ENCODE measurements at regions not wholly inside any gene's neighbourhood (a gene's known extent, or its start where the extent isn't known, plus 50 kb on each side); places are given as distances from the start of the nearest gene placed in this dataset.

- ATAC-seq (no peak), DNase-seq (no peak)
- no peak overlapping the region for H3K4me3 ChIP-seq
- WGBS, 3 donors, result 83 to 90% (median 84%) methylated on average over 1 of the region's 1 CpG
- TF ChIP-seq CTCF (IDR thresholded peaks at IDR 0.05), result no peak
- H3K9me3 ChIP-seq, result no peaks in the 10 kb centered on the region
- no peaks in the 10 kb centered on the region for H3K36me3 ChIP-seq (ENCODE audit: insufficient read depth in 1 of 2, low read depth in 1 of 2)
- H3K27me3 ChIP-seq (ENCODE audit: insufficient read depth in 3 of 3, low read length in 2 of 3), result no peaks in the 10 kb centered on the region
- no peaks in the 10 kb centered on the region for H3K4me1 ChIP-seq
- no peak overlapping the region for H3K27ac ChIP-seq
- intact Hi-C loops (cut with DNase I), result no loop called here
Observed at GRCh38 chr6:91637217-91637616, 1050.3 kb upstream of the MAP3K7 start.

GRCh38 chr6:91634791-91635190 is 1047.9 kb upstream of the MAP3K7 start:
- TF ChIP-seq CTCF (IDR thresholded peaks at IDR 0.05), result no peak
- H3K27me3 ChIP-seq (ENCODE audit: insufficient read depth in 3 of 3, low read length in 2 of 3), result no peaks in the 10 kb centered on the region
- 76 to 83% (median 79%) methylated on average over 1 of the region's 1 CpG for WGBS, 3 donors
- intact Hi-C loops (cut with DNase I), result no loop called here
- H3K4me3 ChIP-seq, result no peak overlapping the region
- H3K4me1 ChIP-seq, result no peaks in the 10 kb centered on the region
- no peaks in the 10 kb centered on the region for H3K36me3 ChIP-seq (ENCODE audit: insufficient read depth in 1 of 2, low read depth in 1 of 2)
- H3K27ac ChIP-seq, result no peak overlapping the region
- ATAC-seq (no peak), DNase-seq (no peak)
- H3K9me3 ChIP-seq, result no peaks in the 10 kb centered on the region

GRCh38 chr6:91633374-91634111 is 1046.7 kb upstream of the MAP3K7 start:
- 63 to 73% (median 66%) methylated on average over 8 of the region's 8 CpGs for WGBS, 3 donors
- intact Hi-C loops (cut with DNase I), result no loop called here
- no peak for DNase-seq
- Histone ChIP-seq H3K4me1 (no peaks in the 10 kb centered on the region), H3K4me3 (no peak overlapping the region), H3K9me3 (no peaks in the 10 kb centered on the region), H3K27me3 (ENCODE audit: insufficient read depth in 3 of 3, low read length in 2 of 3) (no peaks in the 10 kb centered on the region), H3K36me3 (ENCODE audit: insufficient read depth in 1 of 2, low read depth in 1 of 2) (no peaks in the 10 kb centered on the region), H3K27ac (no peak overlapping the region)
- no peak for ATAC-seq
- TF ChIP-seq CTCF (IDR thresholded peaks at IDR 0.05), result no peak

GRCh38 chr6:91632308-91632707 is 1045.4 kb upstream of the MAP3K7 start:
- no peak for ATAC-seq
- no peak overlapping the region for H3K27ac ChIP-seq
- TF ChIP-seq CTCF (IDR thresholded peaks at IDR 0.05), result no peak

GRCh38 chr6:91631227-91631626 is 1044.4 kb upstream of the MAP3K7 start:
- ATAC-seq (no peak), DNase-seq (no peak)
- H3K36me3 ChIP-seq (ENCODE audit: insufficient read depth in 1 of 2, low read depth in 1 of 2), result no peaks in the 10 kb centered on the region
- TF ChIP-seq CTCF (IDR thresholded peaks at IDR 0.05), result no peak
- no peak overlapping the region for H3K4me3 ChIP-seq
- intact Hi-C loops (cut with DNase I), result no loop called here
- H3K27me3 ChIP-seq (ENCODE audit: insufficient read depth in 3 of 3, low read length in 2 of 3), result no peaks in the 10 kb centered on the region
- 89 to 95% (median 95%) methylated on average over 3 of the region's 3 CpGs for WGBS, 3 donors
- no peaks in the 10 kb centered on the region for H3K9me3 ChIP-seq
- no peaks in the 10 kb centered on the region for H3K4me1 ChIP-seq
- no peak overlapping the region for H3K27ac ChIP-seq

More at GRCh38 chr6:91632308-91632707, 1045.4 kb upstream of the MAP3K7 start:
- 51 to 62% (median 54%) methylated on average over 3 of the region's 3 CpGs for WGBS, 3 donors
- no peaks in the 10 kb centered on the region for H3K9me3 ChIP-seq
- no peak overlapping the region for H3K4me3 ChIP-seq
- H3K27me3 ChIP-seq (ENCODE audit: insufficient read depth in 3 of 3, low read length in 2 of 3), result no peaks in the 10 kb centered on the region
- no peaks in the 10 kb centered on the region for H3K36me3 ChIP-seq (ENCODE audit: insufficient read depth in 1 of 2, low read depth in 1 of 2)
- no peaks in the 10 kb centered on the region for H3K4me1 ChIP-seq
- intact Hi-C loops (cut with DNase I), result no loop called here
- no peak for DNase-seq
